Endothelial cell of umbilical vein (primary cell): ENCODE measurements at regions not wholly inside any gene's neighbourhood (a gene's known extent, or its start where the extent isn't known, plus 50 kb on each side); places are given as distances from the start of the nearest gene placed in this dataset.

Experiments used
- BruUV-seq: library from RNA; stranded (reverse); fragments of 400-500 nt; replicated peaks from 2 replicates; lab custom pipeline; 2021; lab: Mats Ljungman, UMichigan
- CTCF ChIA-PET: fragments of 300-600, 350-600 bp; sonication (Branson Sonifier 250); formaldehyde crosslinking; loops from one replicate; lab custom pipeline; 2021; ENCODE audit warnings: antibody characterized with exemption, inconsistent platforms; lab: Charles Lee
- POLR2A ChIA-PET: fragments of 300-600, 350-600 bp; sonication (Branson Sonifier 250); formaldehyde crosslinking; loops from one replicate; lab custom pipeline; 2021; ENCODE audit warnings: antibody characterized with exemption, inconsistent platforms; lab: Charles Lee
- DNase-seq: peaks from one replicate; pipeline ENCODE4 v3.0.0-alpha.2; 2011; ENCODE audit warnings: low read depth, low spot score
- FAIRE-seq: peaks from 2 replicates; lab custom pipeline; 2011; peaks lifted over from hg19 to GRCh38; lab: Jason Lieb, UNC
- H2AFZ ChIP-seq: 2 replicates; pipeline ENCODE4 v1.6.0; 2012; ENCODE audit warnings: low read depth, low read length, control low read depth, inconsistent platforms
- H3K27ac ChIP-seq: 2 replicates; pipeline ENCODE4 v1.5.1; 2011; ENCODE audit warnings: low read depth, mild to moderate bottlenecking, control low read depth, low read length, moderate library complexity; ENCODE audit not compliant: insufficient read depth
- H3K27me3 ChIP-seq, 2 experiments: 2 replicates each; pipeline versions ENCODE4 v1.6.0 to v1.6.1; 2011; ENCODE audit warnings: low read length in 2 of 2, mixed read lengths in 1 of 2; ENCODE audit not compliant: control insufficient read depth in 2 of 2, insufficient read depth in 2 of 2
- H3K36me3 ChIP-seq, 2 experiments: 2 replicates in 1 of 2; 3 replicates in 1 of 2; pipeline ENCODE4 v1.5.1; 2011; ENCODE audit warnings: low read length in 2 of 2, mild to moderate bottlenecking in 1 of 2, moderate library complexity in 1 of 2; ENCODE audit not compliant: control insufficient read depth in 2 of 2, insufficient read depth in 2 of 2; ENCODE audit errors: extremely low read depth in 1 of 2
- H3K4me1 ChIP-seq: 3 replicates; pipeline ENCODE4 v1.5.1; 2011; ENCODE audit warnings: mild to moderate bottlenecking, low read length; ENCODE audit not compliant: control insufficient read depth, insufficient read depth; ENCODE audit errors: extremely low read depth
- H3K4me2 ChIP-seq: 2 replicates; pipeline ENCODE4 v1.6.1; 2011; ENCODE audit warnings: low read length, control low read depth, mixed read lengths; ENCODE audit not compliant: insufficient read depth
- H3K4me3 ChIP-seq, 3 experiments: fragments of 200-600 bp in 1 of 3; sonication (generic), shearing (Covaris generic) in 1 of 3; replicated peaks in 1 of 3; 2 replicates each; pipeline ENCODE4 v1.5.1; 2011 to 2016; ENCODE audit warnings: control low read depth in 3 of 3, low read length in 3 of 3, mild to moderate bottlenecking in 2 of 3, inconsistent platforms in 1 of 3, low read depth in 1 of 3, moderate library complexity in 1 of 3; ENCODE audit not compliant: insufficient read depth in 1 of 3
- H3K79me2 ChIP-seq: 2 replicates; pipeline ENCODE4 v1.6.0; 2012; ENCODE audit warnings: low read length, inconsistent platforms; ENCODE audit not compliant: control insufficient read depth, insufficient read depth
- H3K9ac ChIP-seq: replicated peaks from 2 replicates; pipeline ENCODE3; 2011; ENCODE audit warnings: low read length, control low read depth; ENCODE audit not compliant: insufficient read depth; ENCODE audit errors: extremely low read depth
- H3K9me1 ChIP-seq: replicated peaks from 3 replicates; pipeline ENCODE4 v1.6.0; 2011; ENCODE audit warnings: mild to moderate bottlenecking, low read length; ENCODE audit not compliant: control insufficient read depth, insufficient read depth; ENCODE audit errors: extremely low read depth
- H3K9me3 ChIP-seq: replicated peaks from 2 replicates; pipeline ENCODE4 v1.5.1; 2012; ENCODE audit warnings: low read length, inconsistent platforms; ENCODE audit not compliant: control insufficient read depth, insufficient read depth
- H4K20me1 ChIP-seq: replicated peaks from 2 replicates; pipeline ENCODE3; 2011; ENCODE audit warnings: mild to moderate bottlenecking, low read length; ENCODE audit not compliant: control insufficient read depth, insufficient read depth; ENCODE audit errors: extremely low read depth
- FOS ChIP-seq: IDR thresholded peaks from 2 replicates; pipeline ENCODE4 v1.6.1; 2011; ENCODE audit warnings: mild to moderate bottlenecking, low read length, moderate library complexity, borderline replicate concordance; ENCODE audit not compliant: insufficient read depth
- JUN ChIP-seq: IDR thresholded peaks from 2 replicates; pipeline ENCODE4 v1.6.1; 2011; ENCODE audit warnings: borderline replicate concordance, low read depth; ENCODE audit not compliant: insufficient read length, insufficient read depth
- dilution Hi-C: fragments of 300-500 bp; cut with MboI; formaldehyde crosslinking; loops from one replicate; pipeline ENCODE4 v1.15.0; 2019; ENCODE audit warnings: low sequenced_read_pairs; ENCODE audit not compliant: extremely low pct_ligation_motif_present
- intact Hi-C: fragments of 100-400 bp; cut with micrococcal nuclease; formaldehyde crosslinking; loops from one replicate; pipeline ENCODE4 v1.10.0; 2022

DNA sequence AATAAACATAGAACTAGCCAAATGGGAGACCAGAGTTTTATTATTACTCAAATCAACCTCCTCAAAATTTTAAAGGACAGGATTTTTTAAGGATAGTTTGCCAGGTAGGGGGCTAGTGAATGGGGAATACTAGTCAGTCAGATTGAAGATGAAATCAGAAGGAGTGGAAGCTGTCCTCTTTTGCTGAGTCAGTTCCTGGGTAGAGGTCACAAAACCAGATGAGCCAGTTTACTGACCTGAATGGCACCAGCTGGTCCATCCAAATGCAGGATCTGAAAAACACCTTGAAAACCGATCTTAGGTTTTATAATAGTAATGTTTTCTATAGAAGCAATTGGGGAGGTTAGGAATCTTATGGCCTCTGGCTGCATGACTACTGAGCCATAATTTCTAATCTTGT, 558.2 kb downstream of the PKHD1 start:
- dilution Hi-C loops (no loop called here), intact Hi-C loops (no loop called here)
- no peak overlapping the region for H3K9ac ChIP-seq
- no peak overlapping the region for H3K4me3 ChIP-seq
- H3K27ac ChIP-seq = no peak overlapping the region
- H3K27me3 ChIP-seq = no peaks in the 10 kb centered on the region
- no peak for DNase-seq
- CTCF ChIA-PET = no interaction called here
- POLR2A ChIA-PET = no interaction called here
- peaks cover 2% of the 10 kb centered on the region for H3K9me3 ChIP-seq
- H3K4me1 ChIP-seq = no peaks in the 10 kb centered on the region
- H3K79me2 ChIP-seq = no peaks in the 10 kb centered on the region
- H4K20me1 ChIP-seq = no peaks in the 10 kb centered on the region
- H3K36me3 ChIP-seq = no peaks in the 10 kb centered on the region
- H3K4me2 ChIP-seq = no peak overlapping the region
- TF ChIP-seq JUN = no peak
- no peaks in the 10 kb centered on the region for H3K9me1 ChIP-seq
- BruUV-seq = no TSS peak
- no peak for FAIRE-seq
- H2AFZ ChIP-seq = no peak overlapping the region

GRCh38 chr6:51531623-51532022, 555.8 kb downstream of the PKHD1 start:
- H2AFZ ChIP-seq = no peak overlapping the region
- dilution Hi-C loops (no loop called here), intact Hi-C loops (no loop called here)
- no TSS peak for BruUV-seq
- H3K9ac ChIP-seq = no peak overlapping the region
- no peak overlapping the region for H3K27ac ChIP-seq
- CTCF ChIA-PET = no interaction called here
- H3K27me3 ChIP-seq = no peaks in the 10 kb centered on the region
- no peaks in the 10 kb centered on the region for H3K36me3 ChIP-seq
- H3K9me3 ChIP-seq = peaks cover 2% of the 10 kb centered on the region
- no peak overlapping the region for H3K4me2 ChIP-seq
- H4K20me1 ChIP-seq = no peaks in the 10 kb centered on the region
- no peak for TF ChIP-seq FOS
- no peak for DNase-seq
- H3K79me2 ChIP-seq = no peaks in the 10 kb centered on the region
- no peak for FAIRE-seq
- no peak overlapping the region for H3K4me3 ChIP-seq
- no peaks in the 10 kb centered on the region for H3K9me1 ChIP-seq
- POLR2A ChIA-PET = no interaction called here
- no peaks in the 10 kb centered on the region for H3K4me1 ChIP-seq
